H9 (cell line): ENCODE measurements at regions not wholly inside any gene's neighbourhood (a gene's known extent, or its start where the extent isn't known, plus 50 kb on each side); places are given as distances from the start of the nearest gene placed in this dataset.

Experiments used
- DNase-seq: peaks from one replicate; pipeline ENCODE4 v3.0.0-alpha.2; 2017
- H2AFZ ChIP-seq: one replicate; pipeline ENCODE4 v1.6.1; 2013; ENCODE audit warnings: mild to moderate bottlenecking, low read length, control low read depth, moderate library complexity
- H2AK5ac ChIP-seq: 2 replicates; pipeline ENCODE4 v1.6.1; 2013; ENCODE audit warnings: low read length, control low read depth, mixed read lengths; ENCODE audit not compliant: insufficient read length
- H2BK120ac ChIP-seq: one replicate; pipeline ENCODE4 v1.6.1; 2013; ENCODE audit warnings: low read depth, mild to moderate bottlenecking, low read length, control low read depth, inconsistent platforms; ENCODE audit not compliant: poor library complexity, severe bottlenecking
- H2BK12ac ChIP-seq: 2 replicates; pipeline ENCODE4 v1.6.1; 2013; ENCODE audit warnings: low read length, control low read depth, mixed read lengths, low read depth; ENCODE audit not compliant: insufficient read length
- H2BK15ac ChIP-seq: 2 replicates; pipeline ENCODE4 v1.6.1; 2013; ENCODE audit warnings: low read depth, low read length, control low read depth
- H2BK20ac ChIP-seq: one replicate; pipeline ENCODE4 v1.6.1; 2013; ENCODE audit warnings: low read depth, mild to moderate bottlenecking, low read length, control low read depth, inconsistent platforms; ENCODE audit not compliant: poor library complexity, severe bottlenecking
- H2BK5ac ChIP-seq: 2 replicates; pipeline ENCODE4 v1.6.1; 2013; ENCODE audit warnings: low read length, control low read depth, mixed read lengths; ENCODE audit not compliant: insufficient read length
- H3K14ac ChIP-seq: 2 replicates; pipeline ENCODE4 v1.6.1; 2013; ENCODE audit warnings: low read length, control low read depth; ENCODE audit not compliant: insufficient read depth
- H3K18ac ChIP-seq: 2 replicates; pipeline ENCODE4 v1.6.1; 2013; ENCODE audit warnings: low read depth, mild to moderate bottlenecking, mixed read lengths, low read length, control low read depth; ENCODE audit not compliant: insufficient read length
- H3K23ac ChIP-seq: 2 replicates; pipeline ENCODE4 v1.6.1; 2013; ENCODE audit warnings: low read length, control low read depth, mixed read lengths, low read depth; ENCODE audit not compliant: insufficient read length
- H3K23me2 ChIP-seq: 2 replicates; pipeline ENCODE4 v1.6.1; 2013; ENCODE audit warnings: low read depth, mild to moderate bottlenecking, mixed read lengths, low read length, control low read depth; ENCODE audit not compliant: insufficient read length, poor library complexity, severe bottlenecking
- H3K27ac ChIP-seq: 2 replicates; pipeline ENCODE4 v1.5.1; 2013; ENCODE audit warnings: low read length, control low read depth, mixed read lengths, low read depth; ENCODE audit not compliant: insufficient read length
- H3K27me3 ChIP-seq: 2 replicates; pipeline ENCODE4 v1.6.1; 2013; ENCODE audit warnings: low read length, control low read depth, inconsistent platforms; ENCODE audit not compliant: insufficient read depth
- H3K4ac ChIP-seq: 2 replicates; pipeline ENCODE4 v1.6.1; 2013; ENCODE audit warnings: low read depth, mild to moderate bottlenecking, control low read depth, inconsistent platforms, low read length, moderate library complexity
- H3K4me1 ChIP-seq: 2 replicates; pipeline ENCODE4 v1.6.1; 2013; ENCODE audit warnings: low read length, control low read depth, inconsistent platforms; ENCODE audit not compliant: insufficient read depth
- H3K4me2 ChIP-seq: 2 replicates; pipeline ENCODE4 v1.6.1; 2013; ENCODE audit warnings: low read length, control low read depth, mixed read lengths; ENCODE audit not compliant: insufficient read length, insufficient read depth
- H3K56ac ChIP-seq: 2 replicates; pipeline ENCODE4 v1.6.1; 2013; ENCODE audit warnings: low read depth, mild to moderate bottlenecking, mixed read lengths, low read length, control low read depth; ENCODE audit not compliant: insufficient read length
- H3K79me1 ChIP-seq: 2 replicates; pipeline ENCODE4 v1.6.1; 2013; ENCODE audit warnings: low read depth, mild to moderate bottlenecking, moderate library complexity, low read length, control low read depth, inconsistent platforms; ENCODE audit not compliant: insufficient read depth, poor library complexity, severe bottlenecking
- H3K79me2 ChIP-seq: 2 replicates; pipeline ENCODE4 v1.6.1; 2013; ENCODE audit warnings: low read length, control low read depth, inconsistent platforms; ENCODE audit not compliant: insufficient read depth
- H3K9ac ChIP-seq: 2 replicates; pipeline ENCODE4 v1.6.1; 2013; ENCODE audit warnings: low read length, control low read depth, mixed read lengths; ENCODE audit not compliant: insufficient read length; ENCODE audit errors: extremely low read depth
- H3K9me3 ChIP-seq: one replicate; pipeline ENCODE4 v1.6.1; 2013; ENCODE audit warnings: low read depth, low read length, inconsistent platforms; ENCODE audit not compliant: control insufficient read depth
- H3T11ph ChIP-seq: one replicate; pipeline ENCODE4 v1.6.1; 2013; ENCODE audit warnings: mild to moderate bottlenecking, low read length, control low read depth, inconsistent platforms
- H4K20me1 ChIP-seq: one replicate; pipeline ENCODE4 v1.6.1; 2013; ENCODE audit not compliant: control insufficient read depth, insufficient read length, insufficient read depth
- H4K5ac ChIP-seq: 2 replicates; pipeline ENCODE4 v1.6.1; 2013; ENCODE audit warnings: low read depth, mild to moderate bottlenecking, mixed read lengths, low read length, control low read depth; ENCODE audit not compliant: insufficient read length
- H4K8ac ChIP-seq: replicated peaks from 2 replicates; pipeline ENCODE4 v1.6.1; 2013; ENCODE audit warnings: low read length, control low read depth, mixed read lengths, low read depth; ENCODE audit not compliant: insufficient read length
- H4K91ac ChIP-seq: 2 replicates; pipeline ENCODE4 v1.6.1; 2013; ENCODE audit warnings: low read depth, mild to moderate bottlenecking, moderate library complexity, mixed read lengths, low read length, control low read depth; ENCODE audit not compliant: insufficient read length
- H3K27ac Mint-ChIP-seq, 3 experiments: 2 replicates in 2 of 3; 3 replicates in 1 of 3; pipeline ENCODE4 v1.8.0; 2020 to 2021; ENCODE audit warnings: mixed read lengths in 3 of 3, mild to moderate bottlenecking in 1 of 3, moderate library complexity in 1 of 3
- H3K27me3 Mint-ChIP-seq: 2 replicates; pipeline ENCODE4 v1.8.0; 2021; ENCODE audit warnings: low read depth, mild to moderate bottlenecking, moderate library complexity, mixed read lengths
- H3K36me3 Mint-ChIP-seq, 3 experiments: 2 replicates in 2 of 3; 3 replicates in 1 of 3; pipeline ENCODE4 v1.8.0; 2020 to 2021; ENCODE audit warnings: low read depth in 3 of 3, mixed read lengths in 3 of 3; ENCODE audit not compliant: insufficient read depth in 1 of 3
- H3K4me1 Mint-ChIP-seq, 2 experiments: 2 replicates each; pipeline ENCODE4 v1.8.0; 2020; ENCODE audit warnings: mixed read lengths in 2 of 2
- H3K4me3 Mint-ChIP-seq, 2 experiments: 2 replicates in 1 of 2; 3 replicates in 1 of 2; pipeline ENCODE4 v1.8.0; 2020 to 2021; ENCODE audit warnings: mild to moderate bottlenecking in 2 of 2, mixed read lengths in 2 of 2, moderate library complexity in 1 of 2
- H3K9me3 Mint-ChIP-seq, 2 experiments: 2 replicates in 1 of 2; 3 replicates in 1 of 2; pipeline ENCODE4 v1.8.0; 2020; ENCODE audit warnings: mild to moderate bottlenecking in 2 of 2, mixed read lengths in 2 of 2, moderate library complexity in 1 of 2
- WGBS: extraction: QIAGEN DNeasy Blood & Tissue Kit; methylation state at CpG from one replicate; pipeline ENCODE4 v1.1.7; 2013; ENCODE audit warnings: missing lambda C conversion rate, low lambda C conversion rate, mixed read lengths; ENCODE audit not compliant: insufficient read length; ENCODE audit errors: extremely low coverage; 5-methylcytosine and 5-hydroxymethylcytosine counted together
- TF ChIP-seq, protein P1 (sequence below): fragments of 200-600 bp; sonication (generic); conservative IDR thresholded peaks from 3 replicates; pipeline ENCODE4 v1.8.0; 2021; ENCODE audit warnings: antibody characterized with exemption, mild to moderate bottlenecking

DNA sequence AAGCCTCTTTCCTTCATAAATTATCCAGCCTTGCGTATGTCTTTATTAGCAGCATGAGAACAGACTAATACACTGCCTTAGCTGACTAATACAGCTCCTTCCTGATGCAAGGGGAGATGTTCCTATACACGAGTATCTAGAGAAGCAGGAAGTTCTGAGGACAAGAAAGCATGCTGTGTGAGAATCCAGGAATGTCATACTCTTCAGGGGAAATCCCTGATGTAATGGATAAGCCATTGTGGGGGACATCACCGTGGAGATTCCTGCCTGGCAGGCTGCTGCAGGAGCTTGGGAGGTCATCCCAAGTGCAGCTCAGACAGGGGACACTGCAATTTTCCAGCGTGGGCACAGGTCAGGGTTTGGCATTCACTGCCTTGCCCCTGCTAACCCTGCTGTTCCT lies 476.9 kb downstream of the NR2F2 start:
- H2BK12ac ChIP-seq = no peak overlapping the region
- no peaks in the 10 kb centered on the region for H3K4me1 ChIP-seq
- no peak overlapping the region for H3T11ph ChIP-seq
- no peak overlapping the region for H2AFZ ChIP-seq
- no peak overlapping the region for H2BK120ac ChIP-seq
- no peak overlapping the region for H4K91ac ChIP-seq
- no peak overlapping the region for H4K5ac ChIP-seq
- no peak overlapping the region for H3K4me2 ChIP-seq
- H4K20me1 ChIP-seq = no peaks in the 10 kb centered on the region
- TF ChIP-seq, protein P1, sequence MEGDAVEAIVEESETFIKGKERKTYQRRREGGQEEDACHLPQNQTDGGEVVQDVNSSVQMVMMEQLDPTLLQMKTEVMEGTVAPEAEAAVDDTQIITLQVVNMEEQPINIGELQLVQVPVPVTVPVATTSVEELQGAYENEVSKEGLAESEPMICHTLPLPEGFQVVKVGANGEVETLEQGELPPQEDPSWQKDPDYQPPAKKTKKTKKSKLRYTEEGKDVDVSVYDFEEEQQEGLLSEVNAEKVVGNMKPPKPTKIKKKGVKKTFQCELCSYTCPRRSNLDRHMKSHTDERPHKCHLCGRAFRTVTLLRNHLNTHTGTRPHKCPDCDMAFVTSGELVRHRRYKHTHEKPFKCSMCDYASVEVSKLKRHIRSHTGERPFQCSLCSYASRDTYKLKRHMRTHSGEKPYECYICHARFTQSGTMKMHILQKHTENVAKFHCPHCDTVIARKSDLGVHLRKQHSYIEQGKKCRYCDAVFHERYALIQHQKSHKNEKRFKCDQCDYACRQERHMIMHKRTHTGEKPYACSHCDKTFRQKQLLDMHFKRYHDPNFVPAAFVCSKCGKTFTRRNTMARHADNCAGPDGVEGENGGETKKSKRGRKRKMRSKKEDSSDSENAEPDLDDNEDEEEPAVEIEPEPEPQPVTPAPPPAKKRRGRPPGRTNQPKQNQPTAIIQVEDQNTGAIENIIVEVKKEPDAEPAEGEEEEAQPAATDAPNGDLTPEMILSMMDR = no peak
- no CpG with 5 or more reads among the region's 4 CpGs for WGBS
- no peaks in the 10 kb centered on the region for H3K27me3 ChIP-seq
- no peak overlapping the region for H2BK5ac ChIP-seq
- H4K8ac ChIP-seq = no peak overlapping the region
- H3K4me3 Mint-ChIP-seq = no peak overlapping the region
- no peak overlapping the region for H3K9ac ChIP-seq
- no peak overlapping the region for H3K14ac ChIP-seq
- no peak overlapping the region for H3K56ac ChIP-seq
- H3K79me1 ChIP-seq = no peaks in the 10 kb centered on the region
- no peaks in the 10 kb centered on the region; a peak in 1 of 5 replicates for H3K9me3 Mint-ChIP-seq
- H2BK20ac ChIP-seq = no peak overlapping the region
- no peak overlapping the region; a peak in 1 of 7 replicates for H3K27ac Mint-ChIP-seq
- no peaks in the 10 kb centered on the region for H3K23me2 ChIP-seq
- H2BK15ac ChIP-seq = no peak overlapping the region
- no peak for DNase-seq
- no peaks in the 10 kb centered on the region for H3K79me2 ChIP-seq
- H3K4me1 Mint-ChIP-seq = peaks cover 24 to 26% of the 10 kb centered on the region in 2 experiments
- H3K27ac ChIP-seq = no peak overlapping the region
- no peak overlapping the region for H3K4ac ChIP-seq
- no peaks in the 10 kb centered on the region for H3K36me3 Mint-ChIP-seq
- no peak overlapping the region for H2AK5ac ChIP-seq
- H3K9me3 ChIP-seq = no peaks in the 10 kb centered on the region
- H3K27me3 Mint-ChIP-seq = no peaks in the 10 kb centered on the region
- no peak overlapping the region for H3K18ac ChIP-seq
- H3K23ac ChIP-seq = no peak overlapping the region
